Mesodermal cell (in vitro differentiated cells): ENCODE measurements at regions not wholly inside any gene's neighbourhood (a gene's known extent, or its start where the extent isn't known, plus 50 kb on each side); places are given as distances from the start of the nearest gene placed in this dataset.
"Not testable (repeated sequence)": the region's sequence is repeated elsewhere in the genome, so short reads cannot be mapped to it uniquely, and the experiment has no call there.

ENCODE experiments used
- H3K27ac ChIP-seq: 2 replicates; pipeline ENCODE4 v1.7.0; 2013; ENCODE audit warnings: mild to moderate bottlenecking, low read depth, low read length, moderate library complexity; ENCODE audit not compliant: severe bottlenecking
- H3K36me3 ChIP-seq: 2 replicates; pipeline ENCODE4 v1.7.1; 2013; ENCODE audit warnings: mild to moderate bottlenecking, low read length, moderate library complexity; ENCODE audit not compliant: control insufficient read depth, insufficient read depth
- H3K4me1 ChIP-seq: one replicate; pipeline ENCODE4 v1.7.1; 2013; ENCODE audit warnings: mild to moderate bottlenecking, low read length; ENCODE audit not compliant: insufficient read depth, control insufficient read depth, poor library complexity, severe bottlenecking
- H3K4me3 ChIP-seq: 2 replicates; pipeline ENCODE4 v1.7.0; 2013; ENCODE audit warnings: low read length, control low read depth, mild to moderate bottlenecking; ENCODE audit not compliant: insufficient read depth, poor library complexity, severe bottlenecking; ENCODE audit errors: extremely low read depth
- H3K9me3 ChIP-seq: 2 replicates; pipeline ENCODE4 v1.7.1; 2013; ENCODE audit warnings: mild to moderate bottlenecking, low read length, moderate library complexity; ENCODE audit not compliant: control insufficient read depth
- WGBS, 2 experiments: methylation state at CpG; one replicate each; pipeline ENCODE4 v1.1.5; 2013; ENCODE audit warnings: missing lambda C conversion rate in 2 of 2; ENCODE audit not compliant: insufficient coverage in 2 of 2; 5-methylcytosine and 5-hydroxymethylcytosine counted together

- Histone ChIP-seq H3K4me3 (no peak overlapping the region), H3K36me3 (no peaks in the 10 kb centered on the region), H3K27ac (no peak overlapping the region), H3K9me3 (no peaks in the 10 kb centered on the region), H3K4me1 (no peaks in the 10 kb centered on the region)
- WGBS, 2 experiments, result 0% methylated on average over 2 of the region's 4 CpGs; no CpG with 5 or more reads in 1 of the 2 experiments
These were observed 311.5 kb downstream of the KDM5D start for GRCh38 chrY:19433059-19433458.

DNA sequence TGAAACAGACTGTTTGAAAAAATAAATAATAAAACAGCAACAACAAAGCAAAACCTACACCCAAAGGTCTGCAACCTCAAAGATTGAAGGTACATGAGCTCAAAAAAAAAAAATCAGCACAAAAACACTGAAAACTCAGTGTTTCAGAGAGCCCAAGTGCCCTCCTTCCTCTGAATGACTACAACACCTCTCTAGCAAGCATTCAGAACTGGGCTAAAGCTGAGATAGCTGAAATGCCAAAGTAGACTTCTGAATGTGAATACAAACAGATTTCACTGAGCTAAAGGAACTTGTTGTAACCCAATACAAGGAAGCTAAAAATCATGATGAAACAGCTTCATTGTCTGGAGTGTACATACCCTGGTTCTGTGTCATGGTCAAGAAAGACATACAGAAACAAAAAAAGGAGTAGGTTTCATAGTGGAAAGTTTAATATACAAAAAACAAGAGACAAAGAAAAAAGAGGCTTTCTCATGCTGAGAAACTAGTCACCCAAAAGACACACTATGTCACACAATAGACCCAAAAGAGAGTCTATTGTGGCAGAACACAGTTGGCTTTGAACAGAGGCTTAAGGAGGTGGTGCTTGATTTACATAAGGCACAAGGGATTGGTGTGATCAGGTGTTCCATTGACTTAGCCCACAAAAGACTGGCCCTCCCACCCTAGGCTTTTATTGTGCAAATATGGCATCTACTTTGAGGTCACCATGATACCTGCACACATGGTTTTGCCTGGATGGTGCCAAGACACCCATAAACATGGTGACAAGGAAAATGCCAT, 316.6 kb downstream of the KDM5D start:
- Histone ChIP-seq H3K4me3 (no peak overlapping the region), H3K36me3 (no peaks in the 10 kb centered on the region), H3K4me1 (no peaks in the 10 kb centered on the region), H3K27ac (no peak overlapping the region), H3K9me3 (no peaks in the 10 kb centered on the region)

DNA sequence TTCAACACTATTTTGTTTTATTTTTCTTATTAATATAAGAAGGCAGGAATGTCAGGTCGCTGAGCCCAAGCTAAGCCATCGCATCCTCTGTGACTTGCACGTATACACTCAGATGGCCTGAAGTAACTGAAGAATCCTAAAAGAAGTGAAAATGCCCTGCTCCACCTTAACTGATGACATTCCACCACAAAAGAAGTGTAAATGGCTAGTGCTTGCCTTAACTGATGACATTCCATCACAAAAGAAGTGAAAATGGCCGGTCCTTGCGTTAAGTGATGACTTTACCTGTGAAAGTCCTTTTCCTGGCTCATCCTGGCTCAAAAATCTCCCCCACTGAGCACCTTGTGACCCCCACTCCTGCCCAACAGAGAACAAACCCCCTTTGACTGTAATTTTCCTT, 317.3 kb downstream of the KDM5D start:
- H3K9me3 ChIP-seq, H3K27ac ChIP-seq, H3K4me1 ChIP-seq, H3K36me3 ChIP-seq, H3K4me3 ChIP-seq: not testable (repeated sequence)
- 40% methylated on average over 1 to 2 of the region's 5 CpGs for WGBS, 2 experiments

DNA sequence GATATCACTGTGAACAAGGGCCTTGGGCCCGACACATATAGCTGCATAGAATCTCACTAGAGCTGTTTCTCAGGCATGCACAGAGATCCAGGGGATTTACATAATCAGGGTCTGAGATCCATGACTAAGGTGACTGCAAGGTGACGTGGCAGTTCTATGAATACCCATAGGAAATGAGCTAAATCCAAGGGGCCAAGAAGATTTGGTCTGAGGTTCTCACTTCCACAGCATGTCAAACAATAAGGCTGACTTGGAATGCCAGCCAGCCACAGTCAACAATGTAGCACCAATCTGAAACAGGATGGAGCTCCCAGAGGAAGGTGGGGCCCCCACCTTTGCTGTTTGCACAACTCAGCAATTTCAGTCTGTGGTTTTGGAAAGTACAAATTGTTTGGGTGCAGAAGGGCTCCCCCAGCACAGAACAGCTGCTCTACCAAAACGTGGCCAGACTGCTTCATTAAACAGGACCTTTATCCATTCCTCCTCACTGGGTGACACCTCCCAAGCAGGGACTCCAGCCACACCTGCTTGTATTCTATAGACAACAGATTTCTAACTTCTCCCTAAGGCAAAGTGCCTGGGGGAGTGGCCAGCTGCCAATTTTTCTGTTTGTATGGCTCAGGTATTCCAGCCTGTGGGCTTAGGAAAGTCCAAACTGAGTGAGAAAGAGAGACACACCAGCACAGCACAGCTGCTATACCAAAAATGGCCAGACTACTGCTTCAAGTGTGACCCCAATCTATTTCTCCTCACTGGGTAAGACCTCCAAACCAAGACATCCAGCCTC, 333.4 kb downstream of the KDM5D start:
- no peaks in the 10 kb centered on the region for H3K36me3 ChIP-seq
- H3K9me3 ChIP-seq, result no peaks in the 10 kb centered on the region
- H3K4me1 ChIP-seq, result no peaks in the 10 kb centered on the region
- 100% methylated on average over 1 of the region's 3 CpGs for WGBS, 2 experiments
- H3K4me3 ChIP-seq, result no peak overlapping the region
- no peak overlapping the region for H3K27ac ChIP-seq

DNA sequence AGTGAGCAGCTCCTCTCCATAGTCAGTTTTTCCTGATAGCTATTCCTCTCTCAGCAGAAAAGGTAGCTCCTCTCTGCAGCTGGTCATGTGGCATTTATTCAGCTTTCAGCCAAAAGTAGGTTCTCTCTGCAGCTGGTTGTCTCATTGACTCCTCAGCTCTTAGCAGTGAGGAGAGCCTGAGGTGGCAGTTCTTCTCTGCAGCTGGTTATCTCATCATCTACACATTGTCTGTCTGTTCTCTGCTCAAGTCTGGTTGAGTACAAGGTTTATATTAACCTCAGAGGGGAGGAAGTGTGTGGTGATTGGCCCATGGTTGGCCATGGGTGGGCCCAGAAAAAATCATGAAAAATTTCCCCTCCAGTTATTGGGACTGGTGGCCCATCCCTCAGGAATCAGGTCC, 338.3 kb downstream of the KDM5D start:
- Histone ChIP-seq H3K4me3 (no peak overlapping the region), H3K4me1 (no peaks in the 10 kb centered on the region), H3K27ac (no peak overlapping the region), H3K36me3 (no peaks in the 10 kb centered on the region), H3K9me3 (no peaks in the 10 kb centered on the region)

GRCh38 chrY:19405598-19405997, 338.9 kb downstream of the KDM5D start:
- H3K27ac ChIP-seq, result no peak overlapping the region
- no peak overlapping the region for H3K4me3 ChIP-seq
- H3K36me3 ChIP-seq, result no peaks in the 10 kb centered on the region
- no peaks in the 10 kb centered on the region for H3K9me3 ChIP-seq
- no CpG with 5 or more reads among the region's 4 CpGs for WGBS, 2 experiments
- no peaks in the 10 kb centered on the region for H3K4me1 ChIP-seq

DNA sequence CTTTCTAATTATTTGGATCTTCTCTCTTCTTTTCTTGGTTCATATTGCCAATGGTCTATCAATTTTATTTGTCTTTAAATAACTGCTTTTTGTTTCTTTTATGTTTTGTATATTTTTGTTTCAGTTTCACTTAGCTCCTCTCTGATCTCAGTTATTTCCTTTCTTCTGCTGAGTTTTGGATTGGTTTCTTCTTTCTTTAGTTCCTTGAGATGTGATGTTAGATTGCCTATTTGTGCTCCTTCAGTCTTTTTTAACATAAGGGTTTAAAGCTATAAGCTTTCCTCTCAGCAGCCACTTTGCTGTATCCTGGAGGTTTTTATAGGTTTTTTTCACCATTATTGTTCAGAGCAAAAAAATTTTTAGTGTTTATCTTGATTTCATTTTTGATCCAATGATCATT, 351.6 kb downstream of the KDM5D start:
- H3K36me3 ChIP-seq, result no peaks in the 10 kb centered on the region
- H3K27ac ChIP-seq, result no peak overlapping the region
- H3K4me3 ChIP-seq, result no peak overlapping the region
- H3K9me3 ChIP-seq, result no peaks in the 10 kb centered on the region
- H3K4me1 ChIP-seq, result no peaks in the 10 kb centered on the region

DNA sequence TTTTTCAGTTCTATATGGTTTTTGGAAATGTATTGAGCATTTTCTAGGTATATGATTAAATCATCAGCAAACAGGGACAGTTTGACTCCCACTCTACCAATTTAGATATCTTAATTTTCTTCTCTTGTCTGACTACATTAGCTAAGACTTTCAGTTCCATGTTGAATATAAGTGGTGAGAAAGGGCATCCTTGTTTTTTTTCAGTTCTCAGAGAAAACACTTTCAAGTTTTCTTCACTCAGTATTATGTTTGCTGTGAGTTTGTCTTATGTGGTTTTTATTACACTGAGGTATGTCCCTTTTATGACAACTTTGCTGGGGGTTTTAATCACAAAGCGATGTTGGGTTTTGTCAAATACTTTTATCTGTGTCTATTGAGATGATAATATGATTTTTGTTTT, 352.6 kb downstream of the KDM5D start:
- no peak overlapping the region for H3K27ac ChIP-seq
- H3K4me1 ChIP-seq, result no peaks in the 10 kb centered on the region
- no peaks in the 10 kb centered on the region for H3K36me3 ChIP-seq
- H3K9me3 ChIP-seq, result no peaks in the 10 kb centered on the region
- no peak overlapping the region for H3K4me3 ChIP-seq
- WGBS, 2 experiments, result 100% methylated on average over 1 of the region's 1 CpG; no CpG with 5 or more reads in 1 of the 2 experiments

DNA sequence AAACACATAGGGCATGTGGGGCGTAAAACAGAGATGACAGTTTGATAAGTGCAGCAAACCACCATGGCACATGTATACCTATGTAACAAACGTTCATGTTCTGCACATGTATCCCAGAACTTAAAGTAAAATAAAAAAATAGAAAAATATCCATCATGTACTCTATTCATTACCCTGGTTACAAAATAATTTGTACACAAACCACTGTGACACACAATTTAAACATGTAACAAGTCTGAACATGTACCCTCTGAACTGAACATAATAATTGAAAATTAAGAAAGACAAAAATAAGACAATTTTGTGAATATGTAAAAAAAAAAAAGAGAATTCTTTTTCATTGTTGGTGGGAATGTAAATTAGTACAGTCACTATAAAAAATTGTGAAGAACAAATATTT, 379.2 kb downstream of the KDM5D start:
- H3K4me3 ChIP-seq, result no peak overlapping the region
- H3K27ac ChIP-seq, result no peak overlapping the region
- no peaks in the 10 kb centered on the region for H3K36me3 ChIP-seq
- H3K4me1 ChIP-seq, result no peaks in the 10 kb centered on the region
- H3K9me3 ChIP-seq, result no peaks in the 10 kb centered on the region
- WGBS, 2 experiments, result no CpG with 5 or more reads among the region's 2 CpGs

DNA sequence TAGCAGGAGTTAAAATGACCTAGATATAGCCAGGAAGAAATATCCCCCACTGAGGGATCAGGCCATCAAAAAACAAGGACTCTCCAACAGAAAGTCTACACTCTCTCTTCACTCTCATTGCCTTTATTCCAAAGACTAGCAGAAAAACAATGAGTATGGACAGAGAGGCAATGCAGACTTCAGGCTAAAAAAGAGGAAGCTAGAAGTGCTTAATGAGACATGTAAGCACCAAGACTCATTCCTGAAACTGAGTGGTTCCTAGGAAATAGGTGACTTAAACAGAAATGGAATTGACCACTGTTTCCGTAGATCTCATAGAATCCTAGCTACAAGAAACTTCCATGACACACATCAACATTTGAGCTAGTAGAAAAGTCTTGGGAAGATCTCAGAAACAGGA, 387.3 kb downstream of the KDM5D start:
- no peaks in the 10 kb centered on the region for H3K9me3 ChIP-seq
- H3K36me3 ChIP-seq, result no peaks in the 10 kb centered on the region
- no CpG with 5 or more reads among the region's 1 CpG for WGBS, 2 experiments
- no peaks in the 10 kb centered on the region for H3K4me1 ChIP-seq
- H3K27ac ChIP-seq, result no peak overlapping the region
- no peak overlapping the region for H3K4me3 ChIP-seq

DNA sequence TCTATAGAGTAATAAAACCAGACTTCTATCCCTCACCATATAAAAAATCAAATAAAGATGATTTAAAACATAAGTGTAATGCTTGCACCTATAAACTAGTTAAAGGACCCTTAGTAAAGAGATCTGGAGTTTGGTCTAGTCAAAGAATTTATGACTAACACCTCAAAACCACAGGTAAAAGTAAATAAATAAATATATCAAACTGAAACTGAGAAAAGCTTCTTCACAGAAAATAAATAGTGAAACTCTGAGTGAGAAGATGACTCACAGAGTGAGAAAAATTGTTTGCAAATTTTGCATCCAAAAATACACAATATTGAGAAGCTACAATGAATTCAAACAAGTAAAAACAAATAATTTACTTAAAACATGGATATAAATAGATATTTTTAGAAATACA, 387.8 kb downstream of the KDM5D start:
- Histone ChIP-seq H3K4me1 (no peaks in the 10 kb centered on the region), H3K36me3 (no peaks in the 10 kb centered on the region), H3K4me3 (no peak overlapping the region), H3K9me3 (no peaks in the 10 kb centered on the region), H3K27ac (no peak overlapping the region)
